HG03520 (cell line): ENCODE measurements at regions not wholly inside any gene's neighbourhood (a gene's known extent, or its start where the extent isn't known, plus 50 kb on each side); places are given as distances from the start of the nearest gene placed in this dataset.

Source experiments
- ATAC-seq: cut with Tn5 transposase; IDR thresholded peaks from one replicate; pipeline ENCODE4 v1.9.1; 2021; ENCODE audit warnings: mild to moderate bottlenecking, moderate library complexity; ENCODE audit not compliant: unreplicated experiment

- ATAC-seq = no peak
Measured at GRCh38 chr1:114342376-114342775, 168.6 kb downstream of the TRIM33 start.

GRCh38 chr1:114341856-114342255 is 169.1 kb downstream of the TRIM33 start:
- ATAC-seq = no peak

GRCh38 chr1:114341299-114341698 is 169.7 kb downstream of the TRIM33 start:
- no peak for ATAC-seq

GRCh38 chr1:114340892-114341291 is 170.1 kb downstream of the TRIM33 start:
- no peak for ATAC-seq

GRCh38 chr1:114339379-114339778 is 171.6 kb downstream of the TRIM33 start:
- ATAC-seq = no peak

DNA sequence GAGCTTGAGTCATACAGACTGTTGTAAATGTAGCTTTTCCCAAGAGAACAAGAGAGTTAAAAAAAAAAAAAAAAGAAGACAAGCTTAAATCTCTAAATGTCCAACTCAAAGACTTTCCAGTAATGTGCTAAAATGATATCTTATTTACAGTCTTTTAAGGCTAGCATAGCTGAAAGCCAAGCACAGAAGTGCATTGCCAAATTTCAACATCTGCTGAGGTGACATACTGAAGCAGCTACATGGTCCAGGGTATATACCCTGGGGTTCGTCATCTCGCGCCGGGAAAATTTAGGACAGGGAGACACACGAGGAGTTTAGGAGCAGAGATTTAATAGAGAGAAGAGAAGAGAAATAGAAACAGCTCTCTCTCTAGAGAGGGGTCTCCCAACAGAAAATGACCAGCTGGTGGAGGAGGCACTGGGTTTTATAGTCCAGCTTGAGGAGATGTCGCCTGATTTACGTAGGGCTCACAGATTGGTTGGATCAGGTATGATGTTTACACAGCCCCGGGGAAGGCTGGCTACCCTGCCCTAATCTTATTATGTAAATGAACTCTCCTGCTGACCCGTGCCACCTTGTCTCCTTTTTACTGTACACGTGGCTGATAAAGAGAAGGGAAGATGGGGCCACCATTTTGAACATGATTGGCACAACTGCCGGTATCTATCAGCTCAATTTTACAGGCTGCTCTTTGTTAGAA is 172.7 kb downstream of the TRIM33 start:
- no peak for ATAC-seq

GRCh38 chr1:114337417-114337816 is 173.6 kb downstream of the TRIM33 start:
- no peak for ATAC-seq

DNA sequence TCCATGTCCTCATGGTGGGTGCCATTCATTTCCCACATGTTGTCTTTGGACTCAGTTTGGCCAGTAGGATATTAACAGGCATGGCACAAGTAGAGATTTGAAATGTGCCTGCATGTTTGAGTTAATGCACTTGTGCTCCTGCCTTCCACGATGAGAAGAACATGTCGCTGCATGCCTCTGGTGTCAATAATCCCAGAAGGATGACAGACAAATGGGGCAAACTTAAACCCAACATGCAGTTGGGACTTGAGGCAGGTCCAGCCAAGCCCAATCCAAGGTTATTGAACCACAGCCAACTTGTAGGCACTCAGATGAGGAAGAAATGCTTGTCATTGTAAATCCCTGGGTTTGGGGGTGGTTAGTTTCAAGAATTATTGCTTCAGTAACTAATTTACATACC is 174.6 kb downstream of the TRIM33 start:
- no peak for ATAC-seq

DNA sequence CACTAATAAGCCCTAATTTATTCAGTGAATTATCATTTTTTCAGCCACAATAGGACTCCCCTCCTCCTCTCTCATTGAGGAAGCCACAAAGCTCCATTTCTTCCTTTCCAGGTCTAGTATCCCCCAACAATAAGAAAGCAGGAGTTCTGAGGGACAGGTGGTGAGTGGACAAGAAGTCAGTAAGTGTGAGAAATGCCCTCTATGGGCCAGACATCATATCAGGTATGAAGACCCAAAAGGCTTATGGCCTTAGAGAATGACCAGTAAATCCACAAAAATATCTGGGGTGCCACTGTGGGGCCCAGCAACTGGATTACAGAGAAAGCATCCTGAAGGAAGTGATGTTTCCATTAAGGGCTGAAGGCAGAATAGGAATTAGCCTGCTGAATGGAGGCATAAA is 175.7 kb downstream of the TRIM33 start:
- ATAC-seq = no peak

- no peak for ATAC-seq
Measured at GRCh38 chr1:114334297-114334696, 176.7 kb downstream of the TRIM33 start.

DNA sequence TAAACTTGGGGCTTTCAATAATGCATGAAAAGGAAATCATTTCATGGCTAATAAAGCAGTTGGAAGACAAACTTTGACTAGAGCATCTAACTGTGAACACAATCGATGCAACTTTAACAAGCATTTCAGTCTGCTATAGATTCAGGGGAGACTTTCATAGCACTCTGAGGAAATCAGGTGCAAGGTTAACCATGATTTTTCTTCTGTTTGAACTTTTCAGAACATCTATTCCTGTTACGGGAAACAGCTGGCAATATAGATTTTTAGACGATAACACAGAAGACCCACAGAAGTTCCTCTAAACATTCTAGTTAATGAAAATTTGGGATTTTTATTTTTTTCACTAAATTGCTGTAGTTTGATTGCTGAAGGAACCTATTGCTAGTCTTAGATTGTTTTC is 177.3 kb downstream of the TRIM33 start:
- no peak for ATAC-seq

- no peak for ATAC-seq
Measured at GRCh38 chr1:114331936-114332335, 178.3 kb upstream of the SYT6 start.

- ATAC-seq = no peak
Measured at GRCh38 chr1:114330451-114330983, 176.8 kb upstream of the SYT6 start.

GRCh38 chr1:114328361-114328904 is 174.8 kb upstream of the SYT6 start:
- ATAC-seq = no peak

DNA sequence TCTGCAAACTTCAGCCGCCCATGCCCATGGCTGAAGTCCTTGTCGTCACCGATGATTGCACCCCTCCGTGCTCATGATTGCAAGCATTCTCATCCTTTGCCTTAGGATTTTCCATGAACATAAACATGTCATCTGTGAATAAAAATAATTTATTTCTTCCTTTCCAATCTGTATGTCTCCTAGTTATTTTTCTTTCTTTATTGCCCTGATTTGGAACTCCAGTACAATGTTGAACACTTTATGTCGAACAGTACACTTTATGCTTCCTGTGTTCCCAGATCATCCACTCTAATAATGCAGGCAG is 170.9 kb upstream of the SYT6 start:
- no peak for ATAC-seq

GRCh38 chr1:114323959-114324661 is 170.4 kb upstream of the SYT6 start:
- ATAC-seq = no peak

DNA sequence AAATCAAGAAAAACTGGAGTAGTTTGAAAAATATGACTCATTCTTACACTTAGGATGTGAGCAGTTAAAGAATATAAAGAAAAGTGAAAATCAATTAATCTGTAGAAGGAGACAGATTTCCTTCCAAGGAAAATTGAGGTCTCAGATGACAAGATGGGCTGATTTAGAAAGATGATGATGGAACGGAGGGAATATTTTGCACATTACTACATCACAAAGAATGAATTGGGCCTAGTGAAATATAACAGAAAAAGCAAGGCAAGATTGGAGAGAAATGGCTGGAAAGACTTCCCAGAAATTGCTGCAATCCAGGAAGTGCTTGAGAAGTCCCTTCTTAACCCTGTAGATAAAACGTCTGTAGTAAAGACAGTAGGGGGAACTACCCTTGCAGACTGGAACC is 169.1 kb upstream of the SYT6 start:
- ATAC-seq = no peak

GRCh38 chr1:114322207-114322606 is 168.5 kb upstream of the SYT6 start:
- ATAC-seq = no peak

- no peak for ATAC-seq
Measured at GRCh38 chr1:114320586-114320985, 166.9 kb upstream of the SYT6 start.

DNA sequence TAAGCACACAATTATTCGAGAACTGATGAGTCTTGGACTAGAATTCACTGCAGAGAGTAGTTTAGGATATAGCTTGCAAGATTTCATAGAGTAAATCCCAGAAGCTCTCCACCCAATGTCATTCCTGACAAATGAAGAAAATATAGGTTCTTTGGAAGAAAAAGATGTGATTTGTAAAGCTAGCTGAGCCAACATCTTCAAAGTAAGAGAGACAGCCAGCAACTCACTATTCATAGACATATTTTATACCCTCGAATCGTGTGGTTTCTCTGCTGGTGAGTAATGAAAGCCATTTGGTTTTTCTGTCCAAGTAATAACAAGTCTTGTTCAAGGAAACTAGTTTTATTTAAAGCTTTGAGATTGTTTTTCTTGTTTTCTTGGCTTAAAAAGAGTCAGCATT is 165.7 kb upstream of the SYT6 start:
- ATAC-seq = no peak

- no peak for ATAC-seq
Measured at GRCh38 chr1:114318961-114319360, 165.3 kb upstream of the SYT6 start.

- no peak for ATAC-seq
Measured at GRCh38 chr1:114316204-114316603, 162.5 kb upstream of the SYT6 start.
